ENCODE measurements at regions not wholly inside any gene's neighbourhood (a gene's known extent, or its start where the extent isn't known, plus 50 kb on each side); places are given as distances from the start of the nearest gene placed in this dataset.

- no peak overlapping the region for H3K27ac ChIP-seq
- TF ChIP-seq ZFX (IDR thresholded peaks at IDR 0.05; ENCODE audit: borderline replicate concordance) (no peak), CTCF (IDR thresholded peaks at IDR 0.05) (no peak)
Observed at GRCh38 chr6:147829835-147830234, 321.3 kb downstream of the SAMD5 start.

- TF ChIP-seq CTCF (IDR thresholded peaks at IDR 0.05): no peak
- no peak for TF ChIP-seq ZFX (IDR thresholded peaks at IDR 0.05; ENCODE audit: borderline replicate concordance)
- H3K27ac ChIP-seq: no peak overlapping the region
Observed at GRCh38 chr6:147831356-147831755, 322.9 kb downstream of the SAMD5 start.

- H3K27ac ChIP-seq: no peak overlapping the region
- TF ChIP-seq ZFX (IDR thresholded peaks at IDR 0.05; ENCODE audit: borderline replicate concordance): no peak
Observed at GRCh38 chr6:147833607-147834006, 325.1 kb downstream of the SAMD5 start.

- H3K27ac ChIP-seq: no peak overlapping the region
- TF ChIP-seq CTCF (IDR thresholded peaks at IDR 0.05) (no peak), ZFX (IDR thresholded peaks at IDR 0.05; ENCODE audit: borderline replicate concordance) (no peak)
Observed at GRCh38 chr6:147834084-147834776, 325.7 kb downstream of the SAMD5 start.

GRCh38 chr6:147837540-147837939 is 329.1 kb downstream of the SAMD5 start:
- TF ChIP-seq CTCF (IDR thresholded peaks at IDR 0.05): no peak
- no peak for TF ChIP-seq ZFX (IDR thresholded peaks at IDR 0.05; ENCODE audit: borderline replicate concordance)
- no peak overlapping the region for H3K27ac ChIP-seq

- TF ChIP-seq ZFX (IDR thresholded peaks at IDR 0.05; ENCODE audit: borderline replicate concordance): no peak
- no peak for TF ChIP-seq CTCF (IDR thresholded peaks at IDR 0.05)
- H3K27ac ChIP-seq: no peak overlapping the region
Observed at GRCh38 chr6:147839708-147840610, 331.5 kb downstream of the SAMD5 start.

- TF ChIP-seq ZFX (IDR thresholded peaks at IDR 0.05; ENCODE audit: borderline replicate concordance) (no peak), CTCF (IDR thresholded peaks at IDR 0.05) (no peak)
Observed at GRCh38 chr6:147841547-147842148, 333.2 kb downstream of the SAMD5 start.

More at GRCh38 chr6:147841547-147842148, 333.2 kb downstream of the SAMD5 start:
- no peak overlapping the region for H3K27ac ChIP-seq
